ENCODE measurements at regions not wholly inside any gene's neighbourhood (a gene's known extent, or its start where the extent isn't known, plus 50 kb on each side); places are given as distances from the start of the nearest gene placed in this dataset.
"Not testable (repeated sequence)": the region's sequence is repeated elsewhere in the genome, so short reads cannot be mapped to it uniquely, and the experiment has no call there.

DNA sequence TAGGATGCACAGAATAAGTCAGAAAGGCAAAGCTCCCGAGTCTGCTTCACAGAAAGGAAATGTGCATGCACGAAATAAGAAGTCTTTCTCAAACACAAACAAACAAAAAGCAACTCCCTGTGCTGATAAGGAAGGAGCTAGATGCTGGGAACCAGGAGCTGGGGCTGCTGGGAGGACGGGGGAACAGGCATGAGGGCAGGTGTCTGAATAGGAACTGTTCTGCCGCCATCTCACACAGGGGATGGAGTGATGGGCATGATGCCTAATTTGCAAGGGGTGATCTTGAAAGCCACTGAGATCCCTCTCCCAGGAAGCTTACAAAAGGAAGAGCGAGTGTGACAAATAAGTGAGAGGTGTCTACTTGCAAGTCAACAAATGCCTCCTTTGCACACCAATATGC lies 336.5 kb downstream of the BCL2L11 start:
- H3K9ac ChIP-seq (replicated peaks in 1 of 4; ENCODE audit: extremely low read depth in 1 of 4, low read depth in 3 of 4, low read length in 3 of 4); H4K91ac ChIP-seq (replicated peaks; ENCODE audit: insufficient read length, low read length); H2BK20ac ChIP-seq (ENCODE audit: low read length); H4K8ac ChIP-seq (ENCODE audit: extremely low read depth, insufficient read depth, low read length); H3K23ac ChIP-seq (ENCODE audit: insufficient read length); H3K23me2 ChIP-seq (ENCODE audit: low read depth, low read length); H2AK5ac ChIP-seq (ENCODE audit: low read depth, low read length); H3K4me2 ChIP-seq (ENCODE audit: insufficient read depth in 1 of 2, low read depth in 2 of 2, low read length in 2 of 2); H3K14ac ChIP-seq (ENCODE audit: insufficient read length); H3K27me3 ChIP-seq (replicated peaks in 1 of 4; ENCODE audit: control insufficient read depth in 3 of 4, extremely low read depth in 1 of 4, insufficient read depth in 3 of 4, low read length in 3 of 4); H4K20me1 ChIP-seq (replicated peaks in 1 of 2; ENCODE audit: control insufficient read depth in 1 of 2, insufficient read depth in 2 of 2, low read length in 2 of 2); H3K4me1 ChIP-seq (replicated peaks in 1 of 4; ENCODE audit: control insufficient read depth in 3 of 4, insufficient read depth in 4 of 4, low read length in 3 of 4); H2BK15ac ChIP-seq (ENCODE audit: low read length); H3K18ac ChIP-seq (ENCODE audit: extremely low read depth, low read length); DNase-seq (ENCODE audit: low read depth in 1 of 2, low spot score in 2 of 2); H2BK12ac ChIP-seq (ENCODE audit: low read depth, low read length); H3K9me3 ChIP-seq (ENCODE audit: insufficient read depth in 2 of 2, low read depth in 1 of 2, low read length in 1 of 2); H2AFZ ChIP-seq (ENCODE audit: low read length); H2BK120ac ChIP-seq (replicated peaks; ENCODE audit: low read depth, low read length); H3K79me2 ChIP-seq (ENCODE audit: control insufficient read depth in 1 of 2, insufficient read depth in 2 of 2, low read length in 2 of 2); H3K4me3 ChIP-seq (ENCODE audit: extremely low read depth in 1 of 4, insufficient read depth in 2 of 4, low read depth in 3 of 4, low read length in 4 of 4); H2BK5ac ChIP-seq (ENCODE audit: low read depth, low read length); H3K79me1 ChIP-seq (ENCODE audit: low read depth, low read length); H3K56ac ChIP-seq (replicated peaks; ENCODE audit: insufficient read length, low read depth, low read length); H3K4ac ChIP-seq (replicated peaks; ENCODE audit: insufficient read length, low read depth, low read length); POLR2A ChIA-PET (ENCODE audit: partially characterized antibody); H3K27ac ChIP-seq (ENCODE audit: low read depth, low read length); H4K5ac ChIP-seq (ENCODE audit: insufficient read length, low read depth, low read length); H3K36me3 ChIP-seq (ENCODE audit: control insufficient read depth in 2 of 4, insufficient read depth in 4 of 4, low read length in 3 of 4); FAIRE-seq; CTCF ChIA-PET (ENCODE audit: partially characterized antibody): not testable (repeated sequence)
- WGBS, 2 experiments (ENCODE audit: extremely low coverage in 1 of 2, insufficient coverage in 1 of 2, insufficient read length in 1 of 2, insufficient replicate concordance in 2 of 2, low coverage in 1 of 2, low lambda C conversion rate in 2 of 2, missing lambda C conversion rate in 1 of 2) = 96% methylated on average over 2 of the region's 5 CpGs; no CpG with 5 or more reads in 1 of the 2 experiments

DNA sequence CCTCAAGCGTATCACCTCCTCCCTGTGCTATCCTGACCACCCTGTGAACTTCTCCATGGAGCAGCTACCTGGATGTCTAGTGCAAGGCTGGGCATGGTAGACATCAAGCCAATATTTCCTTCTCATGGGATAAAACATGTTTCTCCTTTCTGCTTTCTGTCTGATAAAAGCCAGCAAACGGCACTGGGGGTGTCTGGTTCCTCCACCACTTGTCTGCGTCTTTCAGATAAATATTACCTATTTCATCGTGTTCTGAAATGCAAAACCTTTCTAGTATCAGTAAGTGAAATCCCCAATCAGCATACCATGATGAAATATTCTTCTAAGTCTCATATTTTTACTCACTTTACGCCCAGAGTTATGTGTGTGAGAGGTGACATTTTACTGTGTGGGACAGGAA lies 340.2 kb downstream of the BCL2L11 start:
- H3K4me3 ChIP-seq (ENCODE audit: extremely low read depth in 1 of 4, insufficient read depth in 2 of 4, low read depth in 3 of 4, low read length in 4 of 4); H3K79me2 ChIP-seq (ENCODE audit: control insufficient read depth in 1 of 2, insufficient read depth in 2 of 2, low read length in 2 of 2); H3K9me3 ChIP-seq (ENCODE audit: insufficient read depth in 2 of 2, low read depth in 1 of 2, low read length in 1 of 2); H2AFZ ChIP-seq (ENCODE audit: low read length); H2BK12ac ChIP-seq (ENCODE audit: low read depth, low read length); H3K56ac ChIP-seq (replicated peaks; ENCODE audit: insufficient read length, low read depth, low read length); H4K8ac ChIP-seq (ENCODE audit: extremely low read depth, insufficient read depth, low read length); H3K23me2 ChIP-seq (ENCODE audit: low read depth, low read length); H3K79me1 ChIP-seq (ENCODE audit: low read depth, low read length); H3K18ac ChIP-seq (ENCODE audit: extremely low read depth, low read length); H4K5ac ChIP-seq (ENCODE audit: insufficient read length, low read depth, low read length); H4K91ac ChIP-seq (replicated peaks; ENCODE audit: insufficient read length, low read length); H2BK20ac ChIP-seq (ENCODE audit: low read length); CTCF ChIA-PET (ENCODE audit: partially characterized antibody); H4K20me1 ChIP-seq (replicated peaks in 1 of 2; ENCODE audit: control insufficient read depth in 1 of 2, insufficient read depth in 2 of 2, low read length in 2 of 2); H3K4me1 ChIP-seq (replicated peaks in 1 of 4; ENCODE audit: control insufficient read depth in 3 of 4, insufficient read depth in 4 of 4, low read length in 3 of 4); H3K4me2 ChIP-seq (ENCODE audit: insufficient read depth in 1 of 2, low read depth in 2 of 2, low read length in 2 of 2); H3K9ac ChIP-seq (replicated peaks in 1 of 4; ENCODE audit: extremely low read depth in 1 of 4, low read depth in 3 of 4, low read length in 3 of 4); DNase-seq (ENCODE audit: low read depth in 1 of 2, low spot score in 2 of 2); H3K14ac ChIP-seq (ENCODE audit: insufficient read length); FAIRE-seq; H3K27ac ChIP-seq (ENCODE audit: low read depth, low read length); H3K27me3 ChIP-seq (replicated peaks in 1 of 4; ENCODE audit: control insufficient read depth in 3 of 4, extremely low read depth in 1 of 4, insufficient read depth in 3 of 4, low read length in 3 of 4); POLR2A ChIA-PET (ENCODE audit: partially characterized antibody); H2BK15ac ChIP-seq (ENCODE audit: low read length); H2BK5ac ChIP-seq (ENCODE audit: low read depth, low read length); H2BK120ac ChIP-seq (replicated peaks; ENCODE audit: low read depth, low read length); H2AK5ac ChIP-seq (ENCODE audit: low read depth, low read length); H3K36me3 ChIP-seq (ENCODE audit: control insufficient read depth in 2 of 4, insufficient read depth in 4 of 4, low read length in 3 of 4); H3K23ac ChIP-seq (ENCODE audit: insufficient read length); H3K4ac ChIP-seq (replicated peaks; ENCODE audit: insufficient read length, low read depth, low read length): not testable (repeated sequence)
- WGBS, 2 experiments (ENCODE audit: extremely low coverage in 1 of 2, insufficient coverage in 1 of 2, insufficient read length in 1 of 2, insufficient replicate concordance in 2 of 2, low coverage in 1 of 2, low lambda C conversion rate in 2 of 2, missing lambda C conversion rate in 1 of 2) = 92% methylated on average over 5 of the region's 5 CpGs; no CpG with 5 or more reads in 1 of the 2 experiments

Data from H1 (cell line).